H1 (cell line): ENCODE measurements at regions not wholly inside any gene's neighbourhood (a gene's known extent, or its start where the extent isn't known, plus 50 kb on each side); places are given as distances from the start of the nearest gene placed in this dataset.

ENCODE experiments used
- CTCF ChIA-PET: fragments of 300-600 bp; sonication (Branson Sonifier 250); formaldehyde crosslinking; loops from one replicate; lab custom pipeline; 2021; ENCODE audit not compliant: partially characterized antibody; lab: Charles Lee
- POLR2A ChIA-PET: fragments of 300-600 bp; sonication (Branson Sonifier 250); formaldehyde crosslinking; loops from one replicate; lab custom pipeline; 2021; ENCODE audit warnings: inconsistent platforms; ENCODE audit not compliant: partially characterized antibody; lab: Charles Lee
- DNase-seq, 2 experiments: peaks; one replicate each; pipeline versions ENCODE4 v3.0.0 to v3.0.0-alpha.2; 2010 to 2022; ENCODE audit warnings: low spot score in 2 of 2, low read depth in 1 of 2, mixed read lengths in 1 of 2
- FAIRE-seq: peaks from 2 replicates; lab custom pipeline; 2011; peaks lifted over from hg19 to GRCh38; lab: Jason Lieb, UNC
- H2AFZ ChIP-seq: 2 replicates; pipeline ENCODE4 v1.8.1; 2012; ENCODE audit warnings: low read length, inconsistent platforms
- H2AK5ac ChIP-seq: 2 replicates; pipeline ENCODE4 v1.6.1; 2013; ENCODE audit warnings: low read depth, low read length
- H2BK120ac ChIP-seq: replicated peaks from 2 replicates; pipeline ENCODE3; 2013; ENCODE audit warnings: low read depth, low read length, inconsistent platforms
- H2BK12ac ChIP-seq: 2 replicates; pipeline ENCODE4 v1.6.1; 2013; ENCODE audit warnings: low read depth, low read length
- H2BK15ac ChIP-seq: 2 replicates; pipeline ENCODE4 v1.6.1; 2013; ENCODE audit warnings: low read length
- H2BK20ac ChIP-seq: 2 replicates; pipeline ENCODE4 v1.6.1; 2013; ENCODE audit warnings: low read length
- H2BK5ac ChIP-seq: 2 replicates; pipeline ENCODE4 v1.6.1; 2013; ENCODE audit warnings: low read depth, low read length
- H3K14ac ChIP-seq: 2 replicates; pipeline ENCODE4 v1.6.1; 2013; ENCODE audit warnings: inconsistent platforms; ENCODE audit not compliant: insufficient read length
- H3K18ac ChIP-seq: 2 replicates; pipeline ENCODE4 v1.6.1; 2013; ENCODE audit warnings: low read length; ENCODE audit errors: extremely low read depth
- H3K23ac ChIP-seq: 2 replicates; pipeline ENCODE4 v1.6.1; 2013; ENCODE audit warnings: inconsistent platforms; ENCODE audit not compliant: insufficient read length
- H3K23me2 ChIP-seq: 2 replicates; pipeline ENCODE4 v1.6.1; 2013; ENCODE audit warnings: low read depth, low read length
- H3K27ac ChIP-seq: 2 replicates; pipeline ENCODE4 v1.6.1; 2011; ENCODE audit warnings: low read depth, low read length, inconsistent platforms
- H3K27me3 ChIP-seq, 4 experiments: replicated peaks in 1 of 4; 1 replicate in 1 of 4; 2 replicates in 3 of 4; pipeline versions ENCODE4 v1.6.1 to v1.8.1; 2011 to 2013; ENCODE audit warnings: low read length in 3 of 4, mild to moderate bottlenecking in 3 of 4, inconsistent platforms in 2 of 4, mixed read lengths in 2 of 4, moderate library complexity in 1 of 4; ENCODE audit not compliant: control insufficient read depth in 3 of 4, insufficient read depth in 3 of 4; ENCODE audit errors: extremely low read depth in 1 of 4
- H3K36me3 ChIP-seq, 4 experiments: 2 replicates each; pipeline versions ENCODE4 v1.6.1 to v1.8.1; 2011 to 2013; ENCODE audit warnings: mild to moderate bottlenecking in 4 of 4, low read length in 3 of 4, moderate library complexity in 2 of 4, control low read depth in 1 of 4, inconsistent platforms in 1 of 4; ENCODE audit not compliant: insufficient read depth in 4 of 4, control insufficient read depth in 2 of 4
- H3K4ac ChIP-seq: replicated peaks from 2 replicates; pipeline ENCODE3; 2013; ENCODE audit warnings: low read length, low read depth, mixed read lengths, inconsistent platforms; ENCODE audit not compliant: insufficient read length
- H3K4me1 ChIP-seq, 4 experiments: replicated peaks in 1 of 4; 1 replicate in 1 of 4; 2 replicates in 3 of 4; pipeline versions ENCODE4 v1.6.1 to v1.8.1; 2011 to 2013; ENCODE audit warnings: low read length in 3 of 4, inconsistent platforms in 2 of 4, mixed read lengths in 1 of 4; ENCODE audit not compliant: insufficient read depth in 4 of 4, control insufficient read depth in 3 of 4
- H3K4me2 ChIP-seq, 2 experiments: 2 replicates each; pipeline versions ENCODE4 v1.6.1 to v1.8.1; 2011 to 2013; ENCODE audit warnings: low read depth in 2 of 2, low read length in 2 of 2, control low read depth in 1 of 2, inconsistent platforms in 1 of 2, mild to moderate bottlenecking in 1 of 2; ENCODE audit not compliant: insufficient read depth in 1 of 2
- H3K4me3 ChIP-seq, 4 experiments: fragments of 200-600, 300-600 bp in 1 of 4; sonication (generic), shearing (Covaris generic), sonication (Bioruptor Twin) in 1 of 4; 2 replicates each; pipeline versions ENCODE4 v1.5.1 to v1.8.1; 2011 to 2016; ENCODE audit warnings: low read length in 4 of 4, low read depth in 3 of 4, control low read depth in 2 of 4, inconsistent platforms in 2 of 4, mild to moderate bottlenecking in 2 of 4, mixed read lengths in 1 of 4, moderate library complexity in 1 of 4; ENCODE audit not compliant: insufficient read depth in 2 of 4; ENCODE audit errors: extremely low read depth in 1 of 4
- H3K56ac ChIP-seq: replicated peaks from 2 replicates; pipeline ENCODE3; 2013; ENCODE audit warnings: low read depth, mild to moderate bottlenecking, mixed read lengths, low read length, inconsistent platforms; ENCODE audit not compliant: insufficient read length
- H3K79me1 ChIP-seq: 2 replicates; pipeline ENCODE4 v1.6.1; 2013; ENCODE audit warnings: low read depth, low read length, control low read depth
- H3K79me2 ChIP-seq, 2 experiments: 2 replicates each; pipeline versions ENCODE4 v1.6.1 to v1.8.1; 2012 to 2013; ENCODE audit warnings: low read length in 2 of 2, mild to moderate bottlenecking in 2 of 2, inconsistent platforms in 1 of 2; ENCODE audit not compliant: insufficient read depth in 2 of 2, control insufficient read depth in 1 of 2
- H3K9ac ChIP-seq, 4 experiments: replicated peaks in 1 of 4; 1 replicate in 1 of 4; 2 replicates in 3 of 4; pipeline versions ENCODE4 v1.6.1 to v1.8.1; 2011 to 2013; ENCODE audit warnings: low read depth in 3 of 4, low read length in 3 of 4, control low read depth in 2 of 4, mild to moderate bottlenecking in 2 of 4, moderate library complexity in 2 of 4, inconsistent platforms in 1 of 4; ENCODE audit errors: extremely low read depth in 1 of 4
- H3K9me3 ChIP-seq, 2 experiments: 2 replicates each; pipeline versions ENCODE4 v1.6.1 to v1.8.1; 2012 to 2013; ENCODE audit warnings: mild to moderate bottlenecking in 2 of 2, moderate library complexity in 2 of 2, control low read depth in 1 of 2, inconsistent platforms in 1 of 2, low read depth in 1 of 2, low read length in 1 of 2, mixed read lengths in 1 of 2; ENCODE audit not compliant: insufficient read depth in 2 of 2
- H4K20me1 ChIP-seq, 2 experiments: replicated peaks in 1 of 2; 2 replicates each; pipeline versions ENCODE3 to v1.8.1; 2011 to 2013; ENCODE audit warnings: inconsistent platforms in 2 of 2, low read length in 2 of 2, mild to moderate bottlenecking in 1 of 2; ENCODE audit not compliant: insufficient read depth in 2 of 2, control insufficient read depth in 1 of 2
- H4K5ac ChIP-seq: 2 replicates; pipeline ENCODE4 v1.6.1; 2013; ENCODE audit warnings: low read length, low read depth, mixed read lengths, inconsistent platforms; ENCODE audit not compliant: insufficient read length
- H4K8ac ChIP-seq: 2 replicates; pipeline ENCODE4 v1.8.0; 2013; ENCODE audit warnings: mild to moderate bottlenecking, moderate library complexity, low read length, inconsistent platforms; ENCODE audit not compliant: insufficient read depth; ENCODE audit errors: extremely low read depth
- H4K91ac ChIP-seq: replicated peaks from 2 replicates; pipeline ENCODE3; 2013; ENCODE audit warnings: low read length, mixed read lengths, inconsistent platforms; ENCODE audit not compliant: insufficient read length
- BACH1 ChIP-seq: IDR thresholded peaks from 2 replicates; pipeline ENCODE4 v1.6.1; 2012; ENCODE audit warnings: low read length, improper control_type of control experiment
- BCL11A ChIP-seq, 2 experiments: IDR thresholded peaks; one replicate each; pipeline ENCODE4 v1.6.1; 2011; ENCODE audit warnings: low read depth in 2 of 2, low read length in 2 of 2, mild to moderate bottlenecking in 2 of 2
- BRCA1 ChIP-seq: IDR thresholded peaks from 2 replicates; pipeline ENCODE4 v1.6.1; 2012; ENCODE audit warnings: low read depth, low read length, improper control_type of control experiment
- CHD1 ChIP-seq: IDR thresholded peaks from 2 replicates; pipeline ENCODE4 v1.6.1; 2012; ENCODE audit warnings: low read depth, low read length, improper control_type of control experiment
- FOSL1 ChIP-seq: IDR thresholded peaks from 2 replicates; pipeline ENCODE4 v1.6.1; 2011; ENCODE audit warnings: mild to moderate bottlenecking, low read depth, low read length, moderate library complexity; ENCODE audit not compliant: insufficient read depth
- GTF2F1 ChIP-seq: IDR thresholded peaks from 2 replicates; pipeline ENCODE4 v1.6.1; 2012; ENCODE audit warnings: low read depth, low read length, improper control_type of control experiment, borderline replicate concordance
- NANOG ChIP-seq: IDR thresholded peaks from 2 replicates; pipeline ENCODE4 v1.6.1; 2011; ENCODE audit warnings: low read length, low read depth, mild to moderate bottlenecking, inconsistent platforms; ENCODE audit not compliant: insufficient read depth, poor library complexity, severe bottlenecking
- NRF1 ChIP-seq: IDR thresholded peaks from 2 replicates; pipeline ENCODE4 v1.6.1; 2011; ENCODE audit warnings: mild to moderate bottlenecking, low read depth, low read length, improper control_type of control experiment
- POU5F1 ChIP-seq: IDR thresholded peaks from 2 replicates; pipeline ENCODE4 v1.6.1; 2011; ENCODE audit warnings: low read depth, mild to moderate bottlenecking, low read length, moderate library complexity
- RFX5 ChIP-seq: IDR thresholded peaks from 2 replicates; pipeline ENCODE4 v1.6.1; 2011; ENCODE audit warnings: low read depth, low read length, improper control_type of control experiment, borderline replicate concordance
- SP1 ChIP-seq: IDR thresholded peaks from 2 replicates; pipeline ENCODE4 v1.6.1; 2011; ENCODE audit warnings: low read depth, low read length
- SUZ12 ChIP-seq: fragments of 200-600 bp; sonication (generic); IDR thresholded peaks from 2 replicates; pipeline ENCODE4 v1.6.1; 2012; ENCODE audit warnings: mild to moderate bottlenecking, inconsistent platforms, low read length, moderate library complexity, mixed read lengths
- WGBS, 2 experiments: shearing (Covaris generic) in 1 of 2; methylation state at CpG; one replicate each; pipeline versions ENCODE4 v1.1.6 to v1.1.7; 2013 to 2015; ENCODE audit warnings: low lambda C conversion rate in 2 of 2, mixed read lengths in 2 of 2, inconsistent platforms in 1 of 2, low coverage in 1 of 2, missing lambda C conversion rate in 1 of 2; ENCODE audit not compliant: insufficient replicate concordance in 2 of 2, insufficient coverage in 1 of 2, insufficient read length in 1 of 2; ENCODE audit errors: extremely low coverage in 1 of 2, missing lambda C conversion rate in 1 of 2; 5-methylcytosine and 5-hydroxymethylcytosine counted together
- TF ChIP-seq, protein P1 (sequence below), 3 experiments: IDR thresholded peaks; 1 replicate in 2 of 3; 2 replicates in 1 of 3; pipeline versions ENCODE4 v1.5.1 to v1.6.1; 2011; ENCODE audit warnings: low read length in 3 of 3, mild to moderate bottlenecking in 3 of 3, inconsistent platforms in 2 of 3, low read depth in 1 of 3, moderate library complexity in 1 of 3; ENCODE audit not compliant: insufficient read depth in 1 of 3; ENCODE audit errors: control extremely low read depth in 1 of 3

DNA sequence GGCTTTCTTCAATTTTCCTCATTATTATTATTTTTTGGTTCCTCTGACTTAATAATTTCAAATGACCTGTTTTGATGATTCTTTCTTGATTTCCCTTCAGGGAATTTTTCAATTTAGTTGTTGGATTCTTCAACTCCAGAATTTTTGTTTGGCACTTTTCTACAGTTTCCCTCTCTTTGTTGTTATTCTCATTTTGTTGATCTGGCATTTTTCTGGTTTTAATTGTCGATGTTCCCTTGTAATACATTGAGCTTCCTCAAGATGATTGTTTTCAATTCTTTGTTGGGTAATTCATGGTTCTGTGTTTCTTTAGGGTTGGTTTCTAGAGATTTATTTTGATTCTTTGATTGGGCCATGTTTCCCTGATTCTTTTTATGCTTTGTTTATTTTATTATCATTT lies 67.8 kb upstream of the DNAJC1 start:
- no peak overlapping the region for H3K4me2 ChIP-seq
- H3K9ac ChIP-seq, result no peak overlapping the region
- H2BK15ac ChIP-seq, result no peak overlapping the region
- no peaks in the 10 kb centered on the region for H3K23me2 ChIP-seq
- H3K4ac ChIP-seq, result no peak overlapping the region
- no peaks in the 10 kb centered on the region for H3K36me3 ChIP-seq
- H3K4me1 ChIP-seq, result no peaks in the 10 kb centered on the region
- no peak overlapping the region for H2BK120ac ChIP-seq
- H4K5ac ChIP-seq, result no peak overlapping the region
- no peaks in the 10 kb centered on the region for H3K27me3 ChIP-seq
- H3K27ac ChIP-seq, result no peak overlapping the region
- DNase-seq, result no peak
- no peak overlapping the region for H3K14ac ChIP-seq
- WGBS, 2 experiments, result 100% methylated on average over 1 of the region's 1 CpG; no CpG with 5 or more reads in 1 of the 2 experiments
- no peak overlapping the region for H3K18ac ChIP-seq
- H2BK5ac ChIP-seq, result no peak overlapping the region
- peaks cover 0 to 3% of the 10 kb centered on the region in 2 experiments; a peak in 2 of 4 replicates for H3K9me3 ChIP-seq
- H4K20me1 ChIP-seq, result no peaks in the 10 kb centered on the region
- H2AK5ac ChIP-seq, result no peak overlapping the region
- H2AFZ ChIP-seq, result no peak overlapping the region
- CTCF ChIA-PET, result interaction anchor here (0.6 to 2.3 kb wide), 3 partner anchors 15 to 62 kb away, joined by 3 to 5 read pairs (median 4); no protein-coding TSS in a partner anchor
- H3K4me3 ChIP-seq, result no peak overlapping the region
- H2BK12ac ChIP-seq, result no peak overlapping the region
- H2BK20ac ChIP-seq, result no peak overlapping the region
- H4K8ac ChIP-seq, result no peak overlapping the region
- H3K56ac ChIP-seq, result no peak overlapping the region
- no peak for FAIRE-seq
- H3K79me1 ChIP-seq, result no peaks in the 10 kb centered on the region
- no peak overlapping the region for H4K91ac ChIP-seq
- H3K79me2 ChIP-seq, result no peaks in the 10 kb centered on the region
- no peak overlapping the region for H3K23ac ChIP-seq
- POLR2A ChIA-PET, result no interaction called here
- no peak for TF ChIP-seq NANOG
- no peak for TF ChIP-seq FOSL1
- no peak for TF ChIP-seq SP1
- TF ChIP-seq POU5F1, result no peak
- TF ChIP-seq BACH1, result no peak
- TF ChIP-seq RFX5, result no peak
- TF ChIP-seq NRF1, result no peak
- TF ChIP-seq, protein P1, sequence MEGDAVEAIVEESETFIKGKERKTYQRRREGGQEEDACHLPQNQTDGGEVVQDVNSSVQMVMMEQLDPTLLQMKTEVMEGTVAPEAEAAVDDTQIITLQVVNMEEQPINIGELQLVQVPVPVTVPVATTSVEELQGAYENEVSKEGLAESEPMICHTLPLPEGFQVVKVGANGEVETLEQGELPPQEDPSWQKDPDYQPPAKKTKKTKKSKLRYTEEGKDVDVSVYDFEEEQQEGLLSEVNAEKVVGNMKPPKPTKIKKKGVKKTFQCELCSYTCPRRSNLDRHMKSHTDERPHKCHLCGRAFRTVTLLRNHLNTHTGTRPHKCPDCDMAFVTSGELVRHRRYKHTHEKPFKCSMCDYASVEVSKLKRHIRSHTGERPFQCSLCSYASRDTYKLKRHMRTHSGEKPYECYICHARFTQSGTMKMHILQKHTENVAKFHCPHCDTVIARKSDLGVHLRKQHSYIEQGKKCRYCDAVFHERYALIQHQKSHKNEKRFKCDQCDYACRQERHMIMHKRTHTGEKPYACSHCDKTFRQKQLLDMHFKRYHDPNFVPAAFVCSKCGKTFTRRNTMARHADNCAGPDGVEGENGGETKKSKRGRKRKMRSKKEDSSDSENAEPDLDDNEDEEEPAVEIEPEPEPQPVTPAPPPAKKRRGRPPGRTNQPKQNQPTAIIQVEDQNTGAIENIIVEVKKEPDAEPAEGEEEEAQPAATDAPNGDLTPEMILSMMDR (IDR thresholded peaks at IDR 0.05; ENCODE audit: control extremely low read depth in 1 of 3, insufficient read depth in 1 of 3, low read depth in 1 of 3, low read length in 3 of 3), result no peak
- TF ChIP-seq BCL11A (IDR thresholded peaks at IDR 0.05; ENCODE audit: low read depth in 2 of 2, low read length in 2 of 2), result no peak
- no peak for TF ChIP-seq CHD1
- TF ChIP-seq GTF2F1, result no peak
- no peak for TF ChIP-seq BRCA1
- TF ChIP-seq SUZ12, result no peak
